ENCODE measurements at regions not wholly inside any gene's neighbourhood (a gene's known extent, or its start where the extent isn't known, plus 50 kb on each side); places are given as distances from the start of the nearest gene placed in this dataset.
A peak's percentile ranks its signal among the peaks of the same experiment; 100 is the strongest.
"Not testable (repeated sequence)": the region's sequence is repeated elsewhere in the genome, so short reads cannot be mapped to it uniquely, and the experiment has no call there.

GRCh38 chr1:196088541-196088940, 519.7 kb downstream of the KCNT2 start:
- DNase-seq (ENCODE audit: low spot score) = no peak

- DNase-seq (ENCODE audit: low spot score) = no peak
Measured at GRCh38 chr1:196078691-196079090, 529.5 kb downstream of the KCNT2 start.

DNA sequence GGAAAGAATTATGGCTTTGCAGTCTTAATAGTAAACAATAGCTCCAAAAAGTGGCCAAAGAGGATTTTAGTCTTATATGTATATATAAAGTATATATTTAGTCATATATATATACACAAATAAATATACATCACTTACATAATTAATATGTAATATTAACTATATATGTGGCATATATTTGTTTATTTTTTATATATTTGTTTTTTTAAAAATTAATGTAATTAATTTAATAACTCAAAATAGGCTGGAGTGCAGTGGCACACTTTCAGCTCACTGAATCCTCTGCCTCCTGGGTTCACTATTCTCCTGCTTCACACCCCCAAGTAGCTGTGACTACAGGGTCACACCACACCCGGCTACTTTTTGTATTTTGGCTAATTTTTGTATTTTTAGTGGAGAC, 532.6 kb downstream of the KCNT2 start:
- DNase-seq (ENCODE audit: low spot score) = no peak

DNA sequence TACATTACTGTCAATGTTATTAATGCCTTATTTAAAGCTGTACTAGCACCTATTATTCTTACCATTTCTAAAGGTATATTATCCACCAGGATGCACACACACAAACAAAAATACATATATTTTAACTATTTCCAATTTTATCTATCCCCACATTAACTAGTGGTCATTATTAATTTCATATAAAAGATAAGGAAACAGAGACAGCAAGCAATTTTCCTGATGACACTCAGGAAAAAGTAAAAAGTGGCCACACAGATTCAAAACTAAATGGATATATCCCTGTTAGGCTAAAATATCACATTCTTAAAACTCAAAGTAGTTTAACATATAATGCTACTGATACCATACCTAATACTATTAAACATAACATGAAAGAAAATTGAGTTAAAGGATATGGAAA, 534.1 kb downstream of the KCNT2 start:
- DNase-seq (ENCODE audit: low spot score) = no peak

DNA sequence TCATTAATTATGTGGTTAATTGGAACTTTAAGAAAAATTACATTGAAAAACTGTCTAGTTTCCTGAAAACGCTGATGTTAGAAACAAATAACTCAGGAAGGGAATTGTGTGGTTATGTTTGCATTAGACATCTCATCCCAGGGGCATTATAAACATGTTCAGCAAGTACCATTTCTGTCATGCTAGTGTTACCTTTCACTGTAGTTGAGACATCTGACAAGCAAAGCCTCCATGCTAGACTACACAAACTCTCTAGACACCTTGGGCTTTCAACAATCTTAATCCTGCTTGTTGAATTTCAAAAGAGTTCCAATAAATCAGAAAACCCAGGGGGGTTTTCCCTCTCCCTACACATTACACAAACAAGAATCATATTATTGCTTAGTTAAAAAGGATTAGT, 536.8 kb downstream of the KCNT2 start:
- DNase-seq (ENCODE audit: low spot score) = no peak

GRCh38 chr1:196070940-196071339, 537.3 kb downstream of the KCNT2 start:
- DNase-seq (ENCODE audit: low spot score) = no peak

- no peak for DNase-seq (ENCODE audit: low spot score)
Measured at GRCh38 chr1:196063952-196064351, 544.3 kb downstream of the KCNT2 start.

DNA sequence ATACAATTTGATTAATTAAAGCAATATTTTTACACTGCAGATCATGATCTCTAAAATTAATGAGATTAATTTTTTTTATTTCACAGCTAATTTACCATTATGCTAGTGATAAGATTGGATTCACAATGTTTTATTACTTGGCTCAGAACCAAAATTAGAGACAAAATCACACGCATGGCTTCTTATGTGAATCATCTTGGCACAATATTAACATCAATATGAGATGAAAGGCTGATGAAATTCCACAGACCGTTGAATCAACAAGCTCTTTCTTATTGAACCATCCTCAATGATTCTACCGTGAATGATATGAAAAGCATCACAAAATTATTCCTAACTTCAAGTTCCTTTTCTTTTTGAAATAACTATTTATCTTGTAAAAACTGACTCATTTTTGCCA, 544.9 kb downstream of the KCNT2 start:
- peak; percentile 13 for DNase-seq (ENCODE audit: low spot score)

DNA sequence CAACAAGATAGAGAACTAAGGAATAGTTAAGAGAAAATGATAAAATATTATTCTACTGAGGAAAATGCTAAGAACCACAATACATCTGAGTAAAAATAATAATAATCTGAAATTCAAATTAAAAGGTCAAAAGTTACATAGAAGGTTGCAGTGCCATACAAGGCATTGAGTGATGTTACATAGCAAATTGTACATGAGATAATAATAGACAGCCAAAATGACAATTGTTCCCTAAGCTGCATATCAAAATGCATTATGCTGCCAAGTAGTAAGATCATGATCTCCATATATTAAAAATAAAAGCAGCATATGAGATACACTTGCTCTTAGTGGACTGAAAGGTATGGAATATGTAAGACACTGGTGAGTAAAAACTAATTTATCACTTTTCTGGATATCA, 547.7 kb downstream of the KCNT2 start:
- no peak for DNase-seq (ENCODE audit: low spot score)

- no peak for DNase-seq (ENCODE audit: low spot score)
Measured at GRCh38 chr1:196059210-196059609, 549.0 kb downstream of the KCNT2 start.

GRCh38 chr1:196056966-196057365, 551.3 kb downstream of the KCNT2 start:
- DNase-seq (ENCODE audit: low spot score) = no peak

DNA sequence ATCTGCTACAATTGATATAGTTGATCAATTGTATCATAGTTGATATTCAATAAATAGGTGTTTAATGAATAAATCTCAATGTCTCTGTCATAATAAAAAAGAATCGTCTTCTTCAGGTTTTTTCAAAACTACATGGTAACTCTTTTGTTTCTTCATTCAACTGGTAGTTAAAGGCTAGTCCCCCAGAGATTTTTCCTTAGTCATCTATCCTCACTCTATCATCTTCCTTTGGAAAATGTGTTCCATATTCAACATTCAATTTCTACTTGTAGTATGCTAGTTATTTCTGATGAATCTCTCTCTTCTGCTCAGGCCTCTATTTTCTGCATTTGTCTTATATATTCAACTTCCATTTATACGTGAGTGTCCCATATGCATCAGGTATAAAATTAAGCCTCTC, 558.8 kb downstream of the KCNT2 start:
- no peak for DNase-seq (ENCODE audit: low spot score)

GRCh38 chr1:196043268-196043667, 565.0 kb downstream of the KCNT2 start:
- no peak for DNase-seq (ENCODE audit: low spot score)

DNA sequence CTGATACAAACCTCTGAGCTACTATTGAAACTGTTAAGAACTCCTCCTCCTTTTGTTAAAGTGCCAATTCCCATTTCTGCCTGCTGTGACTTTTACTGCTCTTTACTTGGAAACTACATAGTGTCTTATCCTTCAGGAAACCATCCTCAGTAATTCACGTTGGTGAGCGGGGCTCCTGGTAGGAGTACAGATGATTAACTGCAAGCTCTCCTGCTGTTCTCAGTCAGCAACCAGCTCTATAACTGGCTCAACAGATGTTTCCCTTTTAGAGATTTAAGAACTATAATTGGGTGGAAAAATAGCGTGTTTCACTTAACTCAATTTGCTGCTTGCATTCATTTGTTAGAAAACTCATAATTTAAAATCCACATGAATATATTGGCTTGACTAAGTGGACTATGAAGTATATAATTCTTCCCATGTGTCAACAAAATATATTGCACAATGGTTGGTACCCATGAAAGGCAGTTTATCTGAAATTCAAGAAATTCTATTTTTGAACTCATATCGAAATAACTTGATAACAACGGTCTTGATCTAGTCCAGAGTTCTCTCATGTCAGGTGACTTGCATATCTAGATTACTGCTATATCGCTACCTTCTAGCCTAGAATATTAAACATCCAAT, 574.0 kb downstream of the KCNT2 start:
- DNase-seq (ENCODE audit: low spot score) = no peak

DNA sequence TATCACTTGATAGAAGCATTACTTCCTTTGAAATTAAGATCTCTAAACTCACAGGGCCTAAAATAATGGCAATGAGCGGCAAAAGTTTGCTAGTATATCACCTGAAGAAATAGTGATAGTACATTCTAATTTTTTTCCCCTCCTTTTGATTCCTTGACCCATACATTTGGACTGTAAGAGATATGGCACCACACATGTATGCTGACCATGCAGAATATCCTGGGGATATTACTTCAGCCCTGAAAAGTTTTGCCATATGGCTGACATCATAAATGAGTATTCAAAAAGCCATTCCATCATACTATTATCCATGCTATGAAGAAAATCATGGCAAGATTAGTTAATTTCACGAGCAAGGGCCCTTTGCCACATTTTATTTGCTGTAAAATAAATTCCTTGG, 576.9 kb downstream of the KCNT2 start:
- not testable (repeated sequence) for DNase-seq (ENCODE audit: low spot score)

DNA sequence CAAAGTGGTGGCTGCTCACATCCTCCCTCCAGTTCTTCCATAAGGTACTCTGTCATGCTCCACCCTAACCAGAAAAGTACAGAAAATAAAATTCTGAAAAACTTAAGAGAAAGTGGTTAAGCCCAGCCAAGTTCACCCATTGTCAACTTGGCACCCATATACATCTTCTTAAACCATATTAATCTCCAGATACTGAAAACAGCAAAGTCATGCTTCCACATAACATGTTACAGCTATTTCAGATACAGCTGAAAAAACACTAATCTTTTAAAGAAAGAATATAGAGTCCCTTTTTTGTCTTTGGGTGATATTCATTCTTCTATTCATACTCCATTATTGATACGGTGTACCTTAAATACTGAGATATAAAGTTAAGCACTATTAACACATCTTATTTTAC, 577.8 kb downstream of the KCNT2 start:
- DNase-seq (ENCODE audit: low spot score) = no peak

DNA sequence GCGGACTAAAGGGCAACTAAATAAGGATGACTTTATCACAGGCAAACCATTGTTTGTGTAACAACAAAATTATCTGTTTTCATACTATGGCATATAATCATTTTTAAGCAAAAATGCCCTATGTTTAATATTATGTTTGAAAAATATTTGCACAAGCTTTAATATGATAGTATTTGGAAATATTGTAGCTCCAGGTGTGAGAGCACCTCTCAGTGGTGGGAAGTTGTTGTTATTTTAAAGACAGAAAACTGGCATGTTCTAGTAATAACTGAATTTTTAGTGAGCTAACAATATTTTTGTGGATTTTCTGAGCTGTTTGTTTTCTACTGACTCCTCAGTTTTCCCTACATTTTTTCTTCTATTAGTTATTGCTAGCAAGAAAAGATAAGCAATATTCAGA, 578.8 kb downstream of the KCNT2 start:
- DNase-seq (ENCODE audit: low spot score) = no peak

DNA sequence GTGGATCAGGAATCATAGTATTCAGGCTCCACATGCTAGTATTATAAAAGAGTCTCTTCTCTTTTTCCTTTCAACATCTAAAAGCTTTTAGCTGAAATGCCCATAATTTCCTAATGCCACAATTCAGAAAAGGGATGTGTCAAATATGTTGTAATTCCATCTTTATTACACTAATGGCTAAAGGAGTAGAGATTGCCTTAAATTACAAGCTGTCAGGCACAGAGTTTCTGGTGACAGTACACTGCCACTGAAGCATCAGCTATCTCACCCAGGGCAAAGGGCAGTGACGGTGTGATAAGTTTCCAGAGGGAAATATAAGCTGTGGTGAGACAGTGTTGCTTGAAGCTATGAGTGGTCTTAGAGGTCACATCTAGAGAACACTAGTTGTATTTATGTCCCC, 581.1 kb downstream of the KCNT2 start:
- no peak for DNase-seq (ENCODE audit: low spot score)

GRCh38 chr1:196021174-196021573, 587.1 kb downstream of the KCNT2 start:
- DNase-seq (ENCODE audit: low spot score) = not testable (repeated sequence)

DNA sequence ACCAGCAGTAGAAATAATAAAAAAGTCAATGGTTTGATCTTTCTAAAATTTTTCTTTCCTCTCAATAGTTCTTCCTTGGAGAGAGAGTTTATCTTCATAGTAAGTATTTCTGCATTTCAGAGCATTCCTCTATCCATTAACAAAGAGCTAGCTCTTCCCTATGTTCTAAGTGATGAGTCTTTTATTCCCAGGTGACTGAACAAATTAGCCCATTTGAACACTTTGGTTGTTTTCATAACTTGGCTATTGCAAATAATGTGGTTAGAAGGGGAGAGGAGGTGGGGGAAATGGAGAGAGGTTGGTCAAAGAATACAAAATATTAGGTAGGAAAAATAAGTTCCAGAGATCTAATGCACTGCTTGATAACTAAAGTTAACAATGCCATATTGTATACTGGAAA, 598.9 kb downstream of the KCNT2 start:
- DNase-seq (ENCODE audit: low spot score) = no peak

- no peak for DNase-seq (ENCODE audit: low spot score)
Measured at GRCh38 chr1:196007763-196008162, 600.5 kb downstream of the KCNT2 start.

GRCh38 chr1:196005426-196005825, 602.8 kb downstream of the KCNT2 start:
- DNase-seq (ENCODE audit: low spot score) = no peak

GRCh38 chr1:196004388-196004787, 603.9 kb downstream of the KCNT2 start:
- DNase-seq (ENCODE audit: low spot score) = not testable (repeated sequence)

DNA sequence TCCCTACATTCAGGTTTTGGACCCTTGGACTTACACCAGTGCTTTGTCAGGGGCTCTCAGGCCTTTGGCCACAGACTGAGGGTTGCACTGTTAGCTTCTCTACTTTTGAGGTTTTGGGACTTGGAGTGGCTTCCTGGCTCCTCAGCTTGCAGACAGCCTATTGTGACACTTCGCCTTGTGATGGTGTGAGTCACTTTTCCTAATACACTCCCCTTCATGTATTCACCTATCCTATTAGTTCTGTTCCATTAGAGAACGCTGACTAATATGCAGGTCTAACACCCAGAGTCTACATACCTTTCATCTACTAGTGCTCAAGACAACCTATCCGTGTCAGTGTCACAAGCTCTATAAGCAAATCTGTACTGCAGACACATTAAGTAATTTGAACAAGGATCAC, 605.3 kb downstream of the KCNT2 start:
- DNase-seq (ENCODE audit: low spot score) = peak; percentile 9

- not testable (repeated sequence) for DNase-seq (ENCODE audit: low spot score)
Measured at GRCh38 chr1:196002296-196002695, 605.9 kb downstream of the KCNT2 start.
